HTR-8/SVneo (cell line): ENCODE measurements at regions not wholly inside any gene's neighbourhood (a gene's known extent, or its start where the extent isn't known, plus 50 kb on each side); places are given as distances from the start of the nearest gene placed in this dataset.

ENCODE experiments used
- DNase-seq: peaks from one replicate; pipeline ENCODE4 v3.0.0; 2011; ENCODE audit warnings: low spot score, mixed read lengths; ENCODE audit not compliant: insufficient read length
- FAIRE-seq: peaks from 2 replicates; lab custom pipeline; 2011; peaks lifted over from hg19 to GRCh38; lab: Jason Lieb, UNC

GRCh38 chr17:73777131-73777449 lies 132.8 kb upstream of the SDK2 start:
- FAIRE-seq = no peak
- no peak for DNase-seq

- FAIRE-seq = no peak
- DNase-seq = no peak
Measured at GRCh38 chr17:73782231-73782630, 138.0 kb upstream of the SDK2 start.

- DNase-seq = no peak
- FAIRE-seq = no peak
Measured at GRCh38 chr17:73782641-73783381, 138.6 kb upstream of the SDK2 start.

- FAIRE-seq = no peak
- DNase-seq = no peak
Measured at GRCh38 chr17:73783382-73783766, 139.1 kb upstream of the SDK2 start.

- no peak for FAIRE-seq
Measured at GRCh38 chr17:73783945-73784603, 139.8 kb upstream of the SDK2 start.

GRCh38 chr17:73785496-73785895 lies 141.3 kb upstream of the SDK2 start:
- FAIRE-seq (no peak), DNase-seq (no peak)

More at GRCh38 chr17:73783945-73784603, 139.8 kb upstream of the SDK2 start:
- DNase-seq = no peak

GRCh38 chr17:73785958-73786743 lies 141.9 kb upstream of the SDK2 start:
- DNase-seq (no peak), FAIRE-seq (no peak)

- DNase-seq = no peak
- no peak for FAIRE-seq
Measured at GRCh38 chr17:73787076-73788059, 143.1 kb upstream of the SDK2 start.

GRCh38 chr17:73788111-73788510 lies 143.9 kb upstream of the SDK2 start:
- DNase-seq (no peak), FAIRE-seq (no peak)

GRCh38 chr17:73791121-73791520 lies 146.9 kb upstream of the SDK2 start:
- FAIRE-seq (no peak), DNase-seq (no peak)

- DNase-seq = no peak
- FAIRE-seq = no peak
Measured at GRCh38 chr17:73791631-73792030, 147.4 kb upstream of the SDK2 start.

GRCh38 chr17:73792994-73793393 lies 148.7 kb upstream of the SDK2 start:
- FAIRE-seq = no peak
- no peak for DNase-seq

GRCh38 chr17:73794336-73794735 lies 150.1 kb upstream of the SDK2 start:
- DNase-seq = no peak
- FAIRE-seq = no peak

- no peak for FAIRE-seq
- DNase-seq = no peak
Measured at GRCh38 chr17:73795730-73796129, 151.5 kb upstream of the SDK2 start.

GRCh38 chr17:73797594-73798110 lies 153.4 kb upstream of the SDK2 start:
- DNase-seq (no peak), FAIRE-seq (no peak)

- FAIRE-seq (no peak), DNase-seq (peak; percentile 64)
Measured at GRCh38 chr17:73798111-73798748, 154.0 kb upstream of the SDK2 start.

- DNase-seq (no peak), FAIRE-seq (no peak)
Measured at GRCh38 chr17:73799096-73799495, 154.9 kb upstream of the SDK2 start.

GRCh38 chr17:73799781-73800627 lies 155.8 kb upstream of the SDK2 start:
- no peak for DNase-seq
- FAIRE-seq = no peak

GRCh38 chr17:73800893-73801292 lies 156.6 kb upstream of the SDK2 start:
- DNase-seq (no peak), FAIRE-seq (no peak)
